GM19468 (cell line): ENCODE measurements at regions not wholly inside any gene's neighbourhood (a gene's known extent, or its start where the extent isn't known, plus 50 kb on each side); places are given as distances from the start of the nearest gene placed in this dataset.

Source experiments
- ATAC-seq: cut with Tn5 transposase; IDR thresholded peaks from one replicate; pipeline ENCODE4 v1.9.1; 2021; ENCODE audit warnings: mild to moderate bottlenecking, moderate library complexity, moderate number of reproducible peaks; ENCODE audit not compliant: unreplicated experiment; ENCODE audit errors: extremely low read depth

DNA sequence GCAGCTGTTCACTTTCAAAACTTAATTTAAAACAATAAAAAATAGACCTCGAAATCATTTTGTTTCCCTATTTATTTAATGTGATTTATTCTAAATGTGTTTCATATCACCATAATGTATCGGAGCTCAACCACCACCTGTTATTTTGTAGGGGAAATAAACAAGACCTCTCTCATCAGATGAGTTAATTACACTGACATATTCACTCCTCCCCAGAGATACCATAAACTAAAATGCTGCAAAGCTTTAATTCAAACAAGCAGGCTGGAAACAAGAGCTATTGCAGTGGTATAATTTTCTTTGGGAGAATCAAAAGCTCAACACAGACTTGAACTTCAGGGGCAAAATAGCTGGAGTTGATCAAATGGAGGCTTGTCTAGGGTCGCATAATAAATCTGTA is 303.5 kb upstream of the TSHZ2 start:
- no peak for ATAC-seq

DNA sequence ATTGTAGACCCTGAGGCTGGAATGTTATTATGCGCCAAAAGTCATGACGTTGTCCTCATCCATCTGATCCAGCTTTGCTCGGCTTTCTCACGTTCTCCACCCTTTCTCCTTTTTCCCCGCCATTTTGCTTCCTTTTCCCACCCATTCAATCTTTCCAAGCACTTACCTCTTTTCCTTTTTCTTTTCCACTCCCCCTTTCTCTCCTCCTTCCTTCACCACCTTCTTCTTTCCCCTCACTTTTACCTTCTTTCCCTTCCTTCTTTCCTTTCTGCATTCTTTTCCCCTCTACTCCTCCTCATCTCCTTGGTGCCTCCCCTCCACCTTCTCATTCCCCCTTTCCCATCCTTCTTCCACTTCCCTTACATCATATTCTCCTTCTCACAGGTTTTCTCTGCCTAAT is 304.8 kb upstream of the TSHZ2 start:
- ATAC-seq, result no peak

DNA sequence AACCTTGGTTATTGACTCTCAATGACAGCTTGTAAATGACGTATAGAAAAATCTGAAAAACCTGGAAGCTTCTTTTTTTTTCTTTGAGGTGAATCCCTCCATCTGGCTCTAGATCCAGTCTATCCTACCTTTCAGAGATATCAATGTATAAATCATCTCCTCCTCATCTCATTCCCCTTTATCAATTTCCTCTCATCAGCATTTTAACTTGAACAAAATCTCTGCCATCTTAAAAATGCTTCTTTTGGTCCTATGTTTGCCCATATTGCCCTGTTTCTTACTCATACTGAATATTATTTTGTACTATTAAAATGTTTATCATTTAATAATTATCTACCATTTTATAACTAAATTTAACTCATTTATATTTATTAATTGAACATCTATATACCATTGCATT is 306.7 kb upstream of the TSHZ2 start:
- ATAC-seq, result no peak

DNA sequence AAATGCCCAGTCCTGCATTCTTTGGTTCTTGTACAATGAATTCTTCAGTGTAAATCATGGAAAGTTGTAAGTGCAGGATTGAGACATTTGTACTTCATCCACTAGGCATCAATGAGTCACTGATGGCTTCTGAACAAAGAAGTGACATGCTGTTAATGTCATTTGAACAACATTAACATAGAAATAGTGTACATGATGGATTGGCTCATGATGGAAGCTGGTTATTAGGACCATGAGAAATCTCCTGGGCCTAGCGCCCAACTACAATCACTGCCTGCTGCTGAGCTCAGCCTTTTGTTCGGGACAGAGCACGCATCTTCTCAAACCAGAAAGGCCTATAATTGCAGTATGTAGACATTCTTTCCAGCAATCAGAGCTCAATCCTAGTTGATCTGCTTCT is 316.8 kb upstream of the TSHZ2 start:
- ATAC-seq, result no peak

DNA sequence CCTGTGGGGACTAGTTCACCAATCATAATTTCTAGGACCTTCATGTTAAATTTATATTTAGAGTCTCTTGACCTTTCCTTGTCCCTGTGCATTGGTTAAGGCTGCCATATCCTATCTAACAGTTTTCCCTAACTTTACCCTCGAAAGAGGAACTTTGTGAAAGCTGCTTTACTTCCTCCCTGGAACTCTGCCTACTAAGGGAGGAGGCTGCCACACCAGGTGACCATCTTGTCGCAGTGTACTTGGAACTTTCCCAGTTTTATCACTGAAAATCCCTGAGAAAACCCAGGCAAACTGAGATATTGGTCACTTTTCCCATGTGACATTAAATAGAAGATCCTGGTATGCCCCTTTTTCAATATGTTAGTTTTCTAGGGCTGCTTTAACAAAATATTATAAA is 317.6 kb upstream of the TSHZ2 start:
- ATAC-seq, result no peak

DNA sequence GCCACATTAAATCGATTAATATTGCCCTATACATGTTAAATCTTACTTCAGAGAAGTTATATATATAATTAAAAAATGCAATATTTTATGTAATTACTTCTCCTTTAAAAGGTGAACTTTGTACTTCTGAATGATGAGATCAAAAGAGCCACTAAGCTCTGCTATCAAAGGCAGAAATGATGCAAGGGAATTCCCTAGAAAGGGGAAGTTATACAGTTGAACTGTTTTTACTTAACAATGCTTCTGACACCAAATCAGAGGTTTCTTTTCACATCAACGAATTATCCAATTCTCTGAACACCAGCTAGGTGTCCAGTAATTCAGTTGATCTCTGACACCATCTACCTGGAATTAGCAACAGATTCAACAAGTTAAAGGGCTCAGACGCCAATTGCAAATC is 319.9 kb upstream of the TSHZ2 start:
- no peak for ATAC-seq

DNA sequence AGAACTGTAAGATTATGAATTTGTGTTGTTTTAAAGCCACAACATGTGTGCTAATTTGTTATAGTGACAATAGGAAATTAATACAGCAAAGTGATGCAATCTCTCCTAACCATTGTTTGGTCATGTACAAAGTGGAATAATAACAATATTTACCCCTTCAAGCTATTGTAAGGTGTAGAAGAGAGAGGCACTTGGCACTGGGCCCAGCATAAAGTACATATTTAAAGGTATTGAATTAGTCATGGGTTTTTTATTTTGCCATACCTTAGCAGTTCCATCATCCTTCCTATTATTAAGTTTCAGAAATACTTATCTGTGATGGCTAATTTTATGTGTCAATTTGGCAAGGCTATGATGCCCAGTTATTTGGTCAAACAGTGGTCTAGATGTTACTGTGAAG is 322.4 kb upstream of the TSHZ2 start:
- no peak for ATAC-seq

DNA sequence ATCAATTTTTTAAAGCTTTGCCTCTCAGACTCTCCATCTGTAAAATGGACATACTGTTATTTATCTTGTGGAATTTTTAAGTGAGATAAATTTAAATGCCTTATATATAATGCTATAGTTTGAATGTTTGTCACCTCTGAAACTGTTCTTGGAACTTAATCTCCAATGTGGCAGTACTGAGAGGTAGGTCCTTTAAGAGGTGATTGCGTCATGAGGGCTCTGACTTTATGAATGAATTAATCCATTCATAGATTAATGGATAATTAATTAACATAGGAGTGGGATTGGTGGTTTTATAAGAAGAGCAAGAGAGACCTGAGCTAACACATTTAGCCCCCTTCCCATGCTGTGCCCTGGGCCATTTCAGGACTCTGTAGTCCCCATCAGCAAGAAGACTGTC is 326.3 kb upstream of the TSHZ2 start:
- ATAC-seq, result no peak

DNA sequence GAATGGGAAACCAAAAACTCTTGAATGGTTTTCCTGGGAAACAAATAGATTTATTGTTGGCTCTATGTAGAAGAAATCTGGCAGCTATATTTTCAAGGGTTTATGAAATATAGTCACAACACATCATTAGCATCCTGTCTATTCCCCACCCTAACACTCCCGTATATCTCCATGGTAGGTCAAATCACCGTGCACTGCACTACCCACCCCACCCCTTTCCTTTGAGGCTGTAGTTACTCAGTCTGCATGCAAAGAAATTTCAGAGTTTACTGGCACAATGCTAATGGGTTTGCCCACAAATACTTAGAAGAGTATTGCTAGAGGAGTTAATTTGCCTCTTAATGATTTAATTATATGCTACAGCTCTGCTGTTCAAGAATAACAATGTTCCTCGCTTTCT is 329.1 kb upstream of the TSHZ2 start:
- no peak for ATAC-seq

DNA sequence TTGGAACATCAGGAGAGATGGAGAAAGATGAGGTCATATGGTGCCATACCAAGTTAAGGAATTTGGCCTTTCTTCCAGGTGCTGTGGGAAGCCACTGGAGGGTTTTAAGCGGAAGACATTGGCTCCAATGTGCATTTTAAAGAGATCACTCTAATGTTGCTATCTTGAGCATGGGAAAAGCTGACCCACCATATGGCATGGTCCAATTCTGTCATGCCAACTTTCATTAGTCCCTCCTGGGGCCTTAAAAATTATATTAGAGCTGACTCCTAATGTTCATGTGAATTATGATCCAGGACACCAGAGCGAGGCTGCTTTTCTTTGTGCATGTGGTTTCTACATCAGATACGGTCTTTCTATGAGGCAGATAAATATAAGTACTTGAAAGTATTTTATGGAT is 335.0 kb upstream of the TSHZ2 start:
- ATAC-seq, result no peak

DNA sequence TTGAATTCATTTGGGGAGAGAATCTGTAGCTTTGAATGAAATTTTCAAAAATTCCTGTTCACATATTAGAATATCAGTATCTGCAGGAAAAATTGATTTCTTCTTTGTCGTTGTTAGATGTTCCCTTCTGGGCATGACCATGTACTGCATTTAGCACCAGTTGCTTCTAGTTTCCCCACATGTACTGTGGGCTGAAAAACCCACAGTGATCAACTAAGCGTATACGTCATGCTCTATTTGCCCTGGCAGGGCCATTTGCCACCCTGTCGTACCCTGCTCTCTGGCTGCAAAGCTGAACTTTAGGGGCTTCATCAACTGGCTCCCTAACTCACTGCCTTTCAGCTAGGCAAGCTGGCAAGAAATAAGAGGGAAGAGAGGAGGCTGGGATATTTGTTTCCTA is 340.7 kb upstream of the TSHZ2 start:
- peak; percentile 52 for ATAC-seq

DNA sequence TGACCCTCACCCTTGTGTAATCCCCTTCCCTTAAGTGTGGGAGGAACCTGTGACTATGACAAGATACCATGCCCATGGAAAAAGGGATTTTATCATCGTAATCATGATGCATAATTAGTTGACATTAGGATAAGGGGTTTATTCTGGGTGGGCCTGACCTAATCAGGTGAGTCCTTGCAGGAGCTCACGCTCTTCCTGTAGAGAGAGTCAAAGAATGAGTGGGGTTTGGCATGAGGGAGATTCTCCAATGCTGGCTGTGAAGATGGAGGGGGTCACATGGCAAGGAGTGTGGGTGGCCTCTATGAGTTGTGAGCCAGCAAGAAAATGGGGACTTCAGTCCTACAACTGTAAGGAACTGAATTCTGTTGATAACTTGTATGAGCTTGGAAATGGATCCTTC is 342.0 kb upstream of the TSHZ2 start:
- no peak for ATAC-seq

DNA sequence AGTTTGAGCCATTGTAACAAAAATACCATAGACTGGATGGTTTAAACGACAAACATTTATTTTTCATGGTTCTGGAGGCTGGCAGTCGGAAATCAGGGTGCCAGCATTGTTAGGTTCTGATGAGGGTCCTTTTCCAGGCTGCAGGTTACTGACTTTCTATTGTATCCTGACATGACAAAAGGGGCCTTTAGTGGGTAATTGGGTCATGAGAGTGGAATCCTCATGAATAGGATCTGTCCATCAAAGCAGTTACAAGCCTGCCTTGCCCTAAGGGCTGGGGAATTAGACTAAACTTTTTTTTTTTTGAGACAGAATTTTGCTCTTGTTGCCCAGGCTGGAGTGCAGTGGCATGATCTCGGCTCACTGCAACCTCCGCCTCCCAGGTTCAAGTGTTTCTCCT is 347.9 kb upstream of the TSHZ2 start:
- no peak for ATAC-seq

DNA sequence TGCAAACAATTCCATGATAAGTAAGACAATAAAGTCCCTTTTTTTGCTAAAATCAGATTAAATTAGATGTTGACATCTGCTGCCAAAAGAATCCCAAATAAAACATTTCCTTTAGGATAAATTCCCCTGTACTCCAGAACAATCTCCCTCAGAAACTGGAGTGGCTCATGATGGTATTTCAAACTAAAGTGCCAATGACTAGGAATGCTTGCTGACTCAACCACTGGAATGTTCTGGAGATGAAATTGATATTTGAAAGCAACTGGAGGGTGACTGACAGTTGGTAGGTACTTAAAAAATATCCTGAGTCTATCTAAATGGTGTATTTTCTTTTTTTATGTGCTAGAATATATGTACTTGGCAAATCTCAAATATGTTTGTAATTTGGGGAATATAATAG is 350.1 kb upstream of the TSHZ2 start:
- no peak for ATAC-seq

DNA sequence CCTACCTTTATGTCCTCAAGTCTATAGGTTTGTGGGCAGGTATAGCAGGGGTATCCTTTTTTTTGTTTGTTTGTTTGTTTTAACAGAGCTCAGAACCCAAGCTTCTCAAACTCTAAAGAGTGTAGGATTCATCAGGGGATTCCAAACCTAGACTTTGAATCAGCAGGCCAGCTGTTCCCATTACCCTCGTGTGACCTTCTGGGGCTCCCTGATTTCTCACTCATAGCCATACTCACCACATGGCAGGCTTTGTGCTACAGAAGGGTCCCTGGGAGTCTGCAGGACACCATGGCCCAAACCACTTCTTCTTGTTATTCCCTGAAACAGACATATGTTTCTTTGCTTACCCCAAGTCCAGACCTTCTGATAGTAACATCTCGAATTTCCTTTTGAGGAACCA is 350.8 kb upstream of the TSHZ2 start:
- no peak for ATAC-seq

DNA sequence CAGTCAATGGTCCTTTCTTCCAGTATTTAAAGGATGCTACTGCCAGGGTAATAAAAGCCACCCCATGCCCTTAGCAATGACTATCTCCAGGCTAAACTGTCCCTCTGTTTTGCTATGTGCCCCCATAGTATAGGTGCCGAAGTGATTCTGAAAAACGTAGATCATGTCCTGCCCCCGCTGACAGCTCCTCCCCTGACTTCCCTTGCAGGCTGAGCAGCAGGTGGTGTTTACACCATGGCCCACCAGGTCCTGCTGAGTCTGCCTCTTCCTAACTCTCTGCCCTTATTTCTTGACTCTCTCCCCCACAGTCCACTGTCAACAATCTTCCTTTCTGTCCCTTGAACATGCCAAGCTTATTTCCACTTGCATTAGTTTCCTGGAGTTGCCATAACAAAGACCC is 352.5 kb upstream of the TSHZ2 start:
- no peak for ATAC-seq

DNA sequence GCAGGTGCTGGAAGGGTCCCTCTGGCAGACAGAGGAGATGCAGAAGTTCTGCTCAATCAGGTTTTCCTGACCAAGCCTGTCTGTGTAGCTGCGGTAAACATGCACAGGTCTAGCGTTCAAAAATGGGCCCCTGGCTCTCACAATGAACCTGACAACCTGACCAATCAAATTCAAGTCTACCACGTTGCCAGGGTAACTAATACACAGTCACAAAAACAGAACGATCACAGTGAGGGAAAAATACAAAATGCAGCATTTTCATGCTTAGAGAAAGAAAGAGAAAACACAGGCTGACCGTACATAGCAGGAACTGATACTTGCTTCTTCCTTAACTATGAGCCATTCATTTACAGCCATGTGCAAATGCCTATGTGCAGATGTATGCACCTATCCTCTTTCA is 353.1 kb upstream of the TSHZ2 start:
- no peak for ATAC-seq

DNA sequence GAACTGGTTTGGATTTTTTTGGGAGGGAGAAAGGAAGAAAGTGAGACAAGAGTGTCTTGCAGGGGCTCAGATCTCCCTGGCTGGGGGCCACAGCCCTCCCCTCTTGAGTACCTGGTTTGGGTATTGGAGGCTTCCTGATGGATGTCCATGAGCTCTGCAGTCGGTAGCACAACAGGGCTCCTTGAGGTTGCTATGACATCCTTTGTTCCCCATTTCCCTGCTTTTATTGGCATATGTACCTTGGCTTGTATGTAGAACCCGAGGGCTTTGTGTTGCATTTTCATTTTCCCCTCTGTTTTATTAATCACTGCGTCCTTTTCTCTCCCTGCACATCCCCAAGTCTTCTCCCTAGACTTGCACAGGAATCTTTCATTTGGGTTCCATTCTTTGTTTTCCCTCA is 355.5 kb upstream of the TSHZ2 start:
- no peak for ATAC-seq

DNA sequence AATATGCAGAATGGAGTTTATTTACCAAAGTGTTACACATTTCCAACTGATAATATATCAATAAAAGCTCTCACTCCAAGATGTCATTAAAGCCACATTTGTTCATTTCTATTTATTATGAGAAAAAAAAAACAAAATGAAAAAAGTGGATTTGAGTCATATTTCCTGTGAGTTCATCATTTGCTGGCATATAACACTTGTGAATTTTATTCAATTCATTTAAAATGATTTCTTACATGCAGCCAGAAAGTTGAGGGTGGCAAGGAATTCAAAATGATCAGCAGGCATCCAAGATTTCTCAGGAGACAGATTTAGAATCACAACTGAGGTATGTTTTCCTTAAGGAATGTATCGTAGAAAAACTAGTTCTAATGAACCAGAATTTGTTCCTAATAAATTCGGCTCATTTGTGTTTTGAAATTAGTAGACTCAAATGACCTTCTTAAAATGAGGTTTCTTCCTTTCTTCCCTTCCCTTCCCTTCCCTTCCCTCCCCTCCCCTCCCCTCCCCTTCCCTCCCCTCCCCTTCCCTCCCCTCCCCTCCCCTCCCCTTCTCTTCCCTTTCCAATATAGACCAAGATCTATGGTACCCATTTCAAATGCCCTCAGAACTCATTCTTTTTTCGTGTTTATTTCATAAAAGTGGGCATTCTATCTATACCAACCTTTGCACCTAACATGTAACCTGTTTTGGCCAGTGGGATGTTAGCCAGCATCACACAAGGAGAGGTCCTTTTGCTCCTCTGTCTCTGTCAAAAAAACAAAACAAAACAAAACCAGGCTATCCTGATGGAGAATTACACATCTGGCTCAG is 357.9 kb upstream of the TSHZ2 start:
- ATAC-seq, result no peak

DNA sequence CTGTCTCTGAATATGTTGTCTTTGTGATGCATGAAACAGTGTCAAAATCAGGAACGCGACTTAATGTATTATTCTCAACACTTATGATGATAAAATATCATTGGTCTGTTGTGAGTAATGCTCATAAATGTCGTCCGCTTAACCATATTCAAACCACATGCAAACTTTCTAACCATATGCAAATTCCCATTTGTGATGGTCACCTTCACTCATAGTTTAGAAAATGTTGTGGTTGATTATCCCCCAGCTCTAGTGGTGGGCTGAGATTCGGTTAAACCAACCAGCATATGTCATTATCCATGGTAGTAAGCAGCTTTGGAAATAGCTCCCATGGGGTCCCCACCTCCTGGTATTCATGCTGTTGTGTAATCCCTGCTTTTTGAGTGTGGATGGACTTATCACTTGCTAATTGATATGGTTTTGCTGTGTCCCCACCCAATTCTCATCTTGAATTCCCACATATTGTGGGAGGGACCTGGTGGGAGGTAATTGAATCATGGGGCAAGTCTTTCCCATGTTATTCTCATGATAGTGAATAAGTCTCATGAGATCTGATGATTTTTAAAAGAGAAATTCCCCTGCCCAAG is 360.0 kb upstream of the TSHZ2 start:
- no peak for ATAC-seq

DNA sequence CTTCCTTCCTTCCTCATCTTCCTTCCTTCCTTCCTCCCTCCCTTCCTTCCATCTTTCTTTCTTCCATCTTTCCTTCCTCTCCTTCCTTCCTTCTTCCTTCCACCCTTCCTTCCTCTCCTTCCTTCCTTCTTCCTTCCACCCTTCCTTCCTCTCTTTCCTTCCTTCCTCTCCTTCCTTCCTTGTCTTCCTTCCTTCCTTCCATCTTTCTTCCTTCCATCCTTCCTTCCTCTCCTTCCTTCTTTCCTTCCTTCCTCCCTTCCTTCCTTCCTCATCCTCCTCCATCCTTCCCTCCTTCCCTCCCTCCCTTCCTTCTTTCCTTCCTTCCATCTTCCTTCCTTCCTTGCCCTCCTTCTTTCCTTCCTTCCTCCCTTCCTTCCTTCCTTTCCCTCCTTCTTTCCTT is 361.4 kb upstream of the TSHZ2 start:
- no peak for ATAC-seq

DNA sequence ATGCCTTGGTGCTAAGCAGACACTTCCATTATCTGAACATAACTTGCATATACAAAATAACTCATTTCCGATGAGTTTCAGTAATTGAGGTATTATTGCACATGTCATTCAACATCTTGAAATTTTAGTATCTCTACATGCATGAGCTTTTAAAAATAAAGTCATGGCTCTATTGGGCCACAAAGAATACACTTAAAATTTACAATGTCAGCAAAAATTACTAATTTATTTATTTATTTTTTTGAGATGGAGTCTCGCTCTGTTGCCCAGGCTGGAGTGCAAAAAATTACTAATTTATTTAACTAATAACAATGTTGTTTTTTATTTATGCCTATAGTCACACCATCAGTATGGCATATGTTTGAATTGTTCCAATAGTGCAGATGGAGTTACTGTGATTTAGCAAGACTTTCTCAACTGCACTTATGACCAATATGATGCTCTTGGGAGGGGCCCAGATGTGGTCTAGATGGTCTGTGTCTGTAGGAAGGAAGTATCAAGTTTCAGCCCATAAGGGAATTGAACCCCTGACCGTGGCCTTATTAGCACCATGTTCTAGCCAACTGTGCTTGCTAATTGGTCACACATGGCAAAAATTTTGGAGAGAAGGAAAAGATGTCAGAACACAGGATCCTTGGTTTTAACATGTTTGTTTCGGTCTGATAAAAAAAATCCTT is 370.7 kb upstream of the TSHZ2 start:
- no peak for ATAC-seq
